Fibroblast of peridontal ligament (primary cell): ENCODE measurements at regions not wholly inside any gene's neighbourhood (a gene's known extent, or its start where the extent isn't known, plus 50 kb on each side); places are given as distances from the start of the nearest gene placed in this dataset.
A peak's percentile ranks its signal among the peaks of the same experiment; 100 is the strongest.
"Not testable (repeated sequence)": the region's sequence is repeated elsewhere in the genome, so short reads cannot be mapped to it uniquely, and the experiment has no call there.

Experiments used
- DNase-seq: peaks from one replicate; pipeline ENCODE4 v3.0.0-alpha.2; 2010; ENCODE audit errors: extremely low read depth

DNA sequence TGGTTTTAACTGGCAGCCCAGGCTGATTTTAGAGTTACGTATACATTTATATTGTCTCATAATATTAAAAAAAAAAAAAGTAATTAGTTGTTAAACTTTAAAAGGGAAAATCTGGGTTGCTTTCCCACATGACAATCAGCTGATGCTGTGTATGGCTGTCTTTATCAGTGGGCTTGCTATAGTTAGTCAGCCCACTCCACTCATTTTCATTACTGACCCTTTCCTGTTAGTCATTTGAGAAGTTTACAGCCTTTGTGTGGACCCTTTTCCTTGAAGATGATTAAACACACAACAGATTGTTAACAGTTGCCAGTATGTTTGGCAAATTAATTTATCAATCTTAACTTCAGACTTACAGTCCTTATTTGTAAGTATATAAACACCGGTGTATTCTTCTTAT, 164.5 kb upstream of the AGR3 start:
- DNase-seq = no peak

DNA sequence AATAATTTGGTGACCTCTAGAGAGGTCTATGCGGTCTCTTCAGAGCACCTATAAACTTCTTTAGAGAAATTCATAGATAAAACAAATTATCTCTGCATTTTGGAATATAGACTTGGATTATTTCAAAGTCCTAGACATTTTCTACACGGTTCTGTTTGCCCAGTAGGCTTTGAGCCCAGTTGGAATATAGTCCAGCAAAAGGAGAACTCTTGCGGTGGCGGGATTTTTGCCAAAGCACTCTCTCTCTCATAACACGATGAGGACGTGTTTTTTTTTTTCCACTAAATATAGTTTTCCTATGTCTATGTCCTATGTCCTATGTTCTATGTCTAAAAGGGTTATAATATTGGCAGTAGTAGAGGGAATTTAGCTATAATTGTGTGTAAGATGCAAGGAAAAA, 164.9 kb upstream of the AGR3 start:
- DNase-seq = no peak

DNA sequence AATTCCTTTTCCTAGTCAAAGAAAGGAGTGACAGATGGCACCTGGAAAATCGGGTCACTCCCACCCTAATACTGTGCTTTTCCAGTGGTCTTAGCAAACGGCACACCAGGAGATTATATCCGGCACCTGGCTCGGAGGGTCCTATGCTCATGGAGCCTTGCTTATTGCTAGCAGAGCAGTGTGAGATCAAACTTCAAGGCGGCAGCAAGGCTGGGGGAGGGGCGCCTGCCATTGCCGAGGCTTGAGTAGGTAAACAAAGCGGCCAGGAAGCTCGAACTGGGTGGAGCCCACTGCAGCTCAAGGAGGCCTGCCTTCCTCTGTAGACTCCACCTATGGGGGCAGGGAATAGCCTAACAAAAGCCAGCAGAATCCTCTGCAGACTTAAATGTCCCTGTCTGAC, 171.4 kb upstream of the AGR3 start:
- DNase-seq = not testable (repeated sequence)

DNA sequence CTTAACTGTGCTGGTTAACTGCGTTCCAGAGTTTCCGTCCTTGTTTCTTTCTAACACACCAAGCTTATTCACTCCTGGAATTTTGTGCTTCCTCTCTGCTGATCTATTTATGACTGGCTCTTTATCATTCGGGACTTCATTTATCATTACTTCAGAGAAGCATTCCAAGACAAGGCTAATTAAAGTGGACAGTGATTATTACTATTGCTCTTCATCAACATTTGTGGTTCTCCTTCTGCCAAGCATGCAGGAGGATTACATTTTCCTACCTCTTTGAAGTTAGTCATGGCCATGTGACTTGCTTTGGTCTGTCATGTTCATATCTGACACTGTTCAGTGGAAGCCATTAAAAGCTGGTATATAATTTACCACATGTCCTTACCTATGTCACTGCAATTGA, 172.4 kb upstream of the AGR3 start:
- DNase-seq = no peak

DNA sequence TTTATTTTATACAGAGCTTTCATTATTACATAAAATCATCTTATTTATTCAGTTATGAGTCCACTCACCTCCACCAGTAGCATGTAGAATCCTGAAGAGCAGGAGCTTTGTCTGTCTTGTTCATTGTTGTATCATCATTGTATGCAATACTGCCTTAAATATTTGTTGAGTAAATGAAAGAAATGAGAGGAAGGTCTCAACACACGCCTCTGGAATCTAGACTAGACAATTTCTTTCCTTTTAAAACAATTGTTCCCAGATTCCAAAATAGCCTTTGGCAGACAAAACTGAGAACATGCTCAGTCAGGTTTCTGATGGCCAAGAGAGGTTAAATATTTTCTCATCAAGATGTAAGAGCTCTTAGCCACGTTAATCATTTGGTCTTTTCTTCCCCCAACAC, 173.1 kb upstream of the AGR3 start:
- no peak for DNase-seq

DNA sequence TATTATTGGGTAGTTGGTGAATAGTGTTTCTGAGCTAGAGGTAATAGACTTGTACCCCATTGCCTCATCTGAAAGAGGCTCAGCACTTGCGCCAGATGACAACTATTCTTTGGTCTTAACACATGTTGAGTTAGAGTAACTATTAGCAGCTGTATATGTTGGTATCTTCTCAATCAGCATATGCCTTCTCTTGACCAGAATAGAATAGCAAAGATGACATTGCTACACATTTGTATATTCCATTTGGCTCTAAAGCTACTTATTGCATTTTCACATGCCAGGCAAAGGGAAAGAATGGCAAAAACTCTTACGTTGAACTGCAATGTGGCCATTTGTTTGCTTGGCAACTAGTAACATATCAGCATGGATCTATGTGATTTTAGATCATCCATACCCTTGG, 173.8 kb upstream of the AGR3 start:
- DNase-seq = no peak

DNA sequence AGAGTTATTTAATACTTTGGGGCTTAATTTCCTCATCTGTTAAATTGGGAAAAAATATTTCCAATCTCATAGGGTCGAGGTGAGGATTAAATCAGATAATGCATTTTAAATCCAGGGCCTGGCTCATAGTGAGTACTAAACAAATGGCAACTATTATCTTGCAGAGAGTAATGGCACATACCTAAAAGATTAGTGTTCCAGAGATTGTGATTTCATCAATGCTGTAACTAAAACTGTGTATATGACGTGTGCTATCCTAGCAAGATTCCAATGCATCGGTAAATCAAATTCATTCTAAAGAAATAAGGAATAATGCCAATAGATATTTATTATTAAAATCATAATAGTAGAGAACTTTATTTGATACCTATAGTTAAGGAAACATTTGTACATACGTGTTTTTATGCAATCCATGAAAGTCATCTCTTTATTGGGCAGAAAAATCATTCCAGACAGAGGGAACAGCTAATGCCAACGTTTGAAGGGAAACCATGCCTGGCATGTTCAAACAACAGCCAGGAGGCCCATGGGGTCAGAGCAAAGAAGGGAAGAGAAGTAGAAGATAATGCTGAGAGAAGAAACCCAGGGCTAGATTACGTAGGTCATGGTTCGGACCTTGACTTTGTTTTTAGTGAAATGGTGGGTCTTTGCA, 174.8 kb upstream of the AGR3 start:
- DNase-seq = no peak

DNA sequence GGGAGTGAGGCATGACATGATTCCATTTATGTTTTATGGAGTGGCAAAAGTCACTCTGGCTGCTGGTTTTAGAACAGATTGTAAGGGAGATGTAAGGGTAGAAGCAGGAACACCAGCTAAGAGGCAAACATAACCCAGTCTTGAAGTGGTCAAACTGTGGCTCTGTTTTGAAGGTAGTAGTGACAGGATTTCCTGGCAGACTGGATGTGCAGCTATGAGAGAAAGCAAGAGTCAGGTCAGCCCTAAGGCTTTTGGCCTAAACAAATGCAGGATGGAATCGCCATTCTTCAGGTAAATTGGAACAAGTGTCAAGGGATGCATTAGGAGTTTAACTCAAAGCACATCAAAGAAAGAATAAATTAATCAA, 175.3 kb upstream of the AGR3 start:
- no peak for DNase-seq

DNA sequence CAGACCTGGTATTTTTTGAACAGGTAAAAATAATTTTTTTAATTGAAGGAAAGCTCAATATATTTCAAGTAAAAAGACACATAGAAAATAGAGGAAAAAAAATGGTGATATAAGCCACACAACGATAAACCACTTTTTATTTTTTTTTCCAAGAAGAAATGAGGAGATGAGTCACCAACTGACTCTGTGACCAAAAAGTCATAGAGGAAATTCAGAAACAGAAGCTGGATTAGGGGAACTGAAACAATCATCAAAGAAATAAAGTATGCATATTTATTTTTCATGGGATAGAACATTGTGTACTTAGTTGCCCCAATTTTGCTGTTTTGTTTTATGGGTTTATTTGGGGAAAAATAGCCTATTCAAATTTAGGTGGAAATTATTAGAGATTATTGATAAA, 176.8 kb upstream of the AGR3 start:
- DNase-seq = peak; percentile 57

GRCh38 chr7:17060051-17060450, 178.3 kb upstream of the AGR3 start:
- DNase-seq = no peak

DNA sequence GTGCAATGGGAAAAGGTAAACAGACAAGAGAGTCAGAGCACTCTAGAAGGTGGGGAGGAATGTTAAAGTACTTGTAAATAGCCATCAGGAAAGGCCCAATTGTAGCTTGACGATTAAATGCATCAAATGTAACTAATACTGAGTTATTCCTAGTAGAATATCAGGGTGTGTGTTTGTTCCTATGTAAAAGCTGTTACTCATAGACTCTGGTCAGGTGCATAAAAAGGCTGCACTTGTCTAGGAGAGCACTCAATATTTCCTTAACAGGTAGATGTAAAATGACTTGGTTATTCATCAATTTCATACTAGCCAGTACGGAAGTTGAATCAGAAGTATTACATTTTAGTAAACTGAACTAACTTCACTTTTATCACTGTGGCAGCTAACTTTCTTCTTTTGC, 179.7 kb upstream of the AGR3 start:
- no peak for DNase-seq

DNA sequence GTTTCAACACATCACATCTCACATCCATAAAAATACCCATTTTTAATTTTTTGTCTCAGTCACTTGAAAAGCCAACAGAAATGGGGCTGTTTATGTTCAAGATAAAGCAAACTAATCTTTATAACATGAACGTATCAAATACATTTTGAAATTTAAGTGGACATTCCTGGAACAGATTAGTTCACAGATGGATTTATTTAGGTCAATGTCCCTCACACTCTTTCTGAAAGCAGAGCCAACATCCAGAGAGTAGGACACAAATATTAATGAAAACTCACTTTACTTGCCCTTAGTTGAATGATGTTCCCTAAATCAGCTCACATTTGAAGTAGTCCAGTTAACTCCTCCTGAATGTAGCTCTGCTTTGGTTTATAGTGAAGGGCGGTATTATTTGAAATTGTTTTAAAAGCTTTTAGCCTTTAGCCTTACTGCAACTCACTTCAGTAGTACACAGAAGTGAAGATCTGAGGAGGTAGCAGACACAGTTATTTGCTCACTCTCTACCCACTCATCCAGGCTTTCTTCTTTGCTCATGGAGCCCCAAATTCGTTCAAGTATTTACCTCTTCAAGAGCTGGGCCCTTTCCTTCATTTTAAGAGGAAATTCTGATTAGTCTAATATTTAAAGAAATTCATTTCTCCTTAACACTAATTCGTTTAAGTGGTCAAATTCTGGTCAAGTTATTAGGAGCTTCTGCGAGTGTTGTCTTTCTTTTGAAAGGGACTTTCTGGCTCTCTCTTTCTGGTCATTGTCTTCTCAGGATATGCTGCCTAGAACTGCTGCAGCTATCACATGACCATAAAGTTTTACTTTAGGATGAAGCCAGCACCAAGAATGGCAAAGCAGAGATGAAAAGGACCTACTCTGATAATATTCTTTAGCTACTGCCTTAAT, 180.6 kb upstream of the AGR3 start:
- peak; percentile 16 for DNase-seq

DNA sequence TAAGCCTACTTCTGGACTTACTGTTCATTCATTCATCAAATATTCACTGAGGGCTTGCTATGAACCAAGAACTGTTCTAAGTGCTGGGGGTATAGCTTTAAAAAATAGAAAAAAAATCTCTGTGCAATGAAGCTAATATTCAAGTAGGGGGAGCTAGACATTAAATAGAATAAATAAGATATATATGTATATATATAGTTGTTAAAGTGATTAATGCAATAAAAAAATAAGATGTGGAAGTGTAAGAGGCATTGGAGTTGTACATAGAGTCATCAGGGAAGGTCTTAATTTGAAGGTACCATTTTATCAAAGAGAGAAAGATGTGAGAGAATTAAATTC, 181.2 kb upstream of the AGR3 start:
- DNase-seq = peak; percentile 34

DNA sequence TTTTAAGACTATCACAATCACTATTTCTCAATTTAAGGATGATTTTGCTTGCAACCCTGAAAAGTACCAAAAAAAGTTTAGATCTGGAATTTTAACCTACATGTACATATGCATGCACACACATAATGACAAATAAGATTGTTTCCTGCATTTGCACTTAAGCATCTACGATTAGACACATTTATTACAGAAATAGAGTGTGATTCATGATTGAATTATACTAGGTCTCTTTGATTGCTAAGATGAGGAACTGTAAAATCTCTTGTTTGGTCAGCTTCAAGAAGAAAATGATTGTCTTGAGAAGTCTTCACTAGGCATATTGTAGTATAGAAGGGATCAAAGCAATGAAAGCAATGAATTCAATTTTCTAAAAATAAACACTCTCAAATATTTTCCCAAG, 185.9 kb upstream of the AGR3 start:
- no peak for DNase-seq

GRCh38 chr7:17069146-17069545, 187.4 kb upstream of the AGR3 start:
- no peak for DNase-seq

- DNase-seq = no peak
These were observed 188.5 kb upstream of the AGR3 start for GRCh38 chr7:17070231-17070708.

DNA sequence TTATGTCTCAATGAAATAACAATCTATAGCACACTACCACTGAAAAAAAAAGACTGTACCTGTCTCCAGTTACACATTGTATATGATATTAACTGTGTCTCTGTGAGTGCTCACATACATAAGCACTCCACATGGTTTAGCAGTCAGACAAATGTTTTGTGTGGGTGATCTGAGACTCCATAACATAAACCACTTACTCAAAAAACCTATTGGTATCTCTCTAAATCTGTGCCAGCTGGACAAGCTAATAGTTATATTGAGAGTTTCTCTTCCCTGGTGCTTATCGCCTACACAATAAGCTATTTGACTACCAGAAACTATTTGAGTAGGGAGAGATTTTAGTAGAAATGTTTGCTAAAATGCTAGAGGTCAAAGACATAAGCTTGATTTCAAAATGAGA, 190.1 kb upstream of the AGR3 start:
- DNase-seq = no peak

DNA sequence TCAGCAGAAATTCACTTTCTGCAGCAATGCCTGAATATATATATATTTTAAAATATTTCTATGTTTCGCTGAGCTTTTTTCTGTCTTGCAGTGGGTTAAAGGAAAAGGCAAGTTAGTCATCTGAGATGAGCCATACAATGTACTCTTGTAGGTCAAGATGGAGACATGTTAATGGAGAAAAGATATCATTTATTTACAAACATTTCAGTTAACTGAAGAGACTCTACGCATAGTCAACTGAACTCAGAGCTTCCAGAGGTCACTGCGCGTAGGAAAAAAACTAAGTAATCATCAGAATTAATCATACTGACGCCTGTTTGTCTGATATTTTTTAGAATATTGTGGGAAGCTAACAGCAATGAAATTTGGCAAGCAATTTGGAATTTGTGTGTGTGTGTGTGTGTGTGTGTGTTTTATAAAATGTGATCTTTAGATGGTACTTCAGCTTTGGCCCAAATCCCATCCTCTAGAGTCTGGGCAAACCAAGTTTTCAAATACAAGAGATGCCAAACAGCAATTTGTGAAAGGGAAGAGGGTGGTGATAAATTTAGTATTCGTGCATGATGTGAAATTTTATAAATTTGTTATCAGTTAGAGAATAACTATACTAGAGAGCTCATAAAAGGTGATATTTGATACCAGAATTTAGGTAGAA, 193.9 kb upstream of the AGR3 start:
- no peak for DNase-seq

- no peak for DNase-seq
These were observed 196.5 kb upstream of the AGR3 start for GRCh38 chr7:17078298-17078697.

DNA sequence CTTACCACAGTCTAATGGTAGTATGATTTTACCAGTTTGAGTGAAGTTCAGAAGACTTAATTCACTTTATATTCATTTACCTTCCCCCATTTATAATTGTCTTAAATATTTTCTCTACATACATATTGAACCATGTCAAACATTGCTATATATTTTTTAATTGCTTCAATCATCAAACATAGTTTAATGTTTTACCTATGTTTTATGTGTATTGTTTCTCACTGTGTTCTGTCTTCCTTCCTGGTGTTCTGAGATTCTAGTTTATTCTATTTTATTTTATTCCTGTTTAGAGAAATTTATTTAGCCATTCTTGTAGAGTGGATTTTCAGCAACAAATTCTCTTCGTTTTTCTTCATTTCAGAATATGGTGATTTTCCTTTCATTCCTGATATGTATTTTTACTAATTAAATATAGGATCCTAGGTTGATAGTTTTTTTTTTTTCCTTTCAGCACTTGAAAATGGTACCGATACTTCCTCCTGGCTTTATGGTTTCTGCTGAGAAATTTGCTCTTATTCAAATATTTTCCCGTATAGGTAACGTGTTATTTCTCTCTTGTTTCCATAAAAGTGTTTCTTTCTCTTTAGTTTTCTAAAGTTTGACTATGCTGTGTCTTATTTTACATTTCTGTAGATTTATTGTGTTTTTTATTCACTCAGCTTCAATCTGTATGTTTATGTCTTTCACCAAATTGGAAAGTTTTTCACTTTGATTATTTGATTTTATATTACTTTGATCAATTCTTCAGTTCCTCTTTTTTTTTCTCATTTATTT, 201.8 kb upstream of the AGR3 start:
- DNase-seq = no peak

DNA sequence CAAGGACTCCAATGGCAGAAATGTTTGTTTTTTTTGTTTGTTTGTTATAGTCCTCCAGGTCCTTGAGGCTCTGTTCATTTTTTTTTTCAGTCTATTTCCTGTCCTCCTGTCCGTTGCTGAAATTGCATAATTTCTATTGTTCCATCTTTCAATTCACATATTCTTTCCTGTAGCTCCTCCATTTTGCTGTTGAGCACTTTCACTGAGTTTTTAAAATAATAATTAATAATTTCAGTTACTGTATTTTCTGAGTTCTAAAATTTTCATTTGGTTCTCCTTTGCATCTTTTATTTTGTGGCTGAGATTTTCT, 202.3 kb upstream of the AGR3 start:
- no peak for DNase-seq

GRCh38 chr7:17085186-17085585, 203.4 kb upstream of the AGR3 start:
- no peak for DNase-seq
